Nephron (organoid): ENCODE measurements at regions not wholly inside any gene's neighbourhood (a gene's known extent, or its start where the extent isn't known, plus 50 kb on each side); places are given as distances from the start of the nearest gene placed in this dataset.

Experiments used
- H3K27ac Mint-ChIP-seq, 3 experiments: 2 replicates each; pipeline ENCODE4 v1.8.0; 2020; ENCODE audit warnings: mixed read lengths in 3 of 3, mild to moderate bottlenecking in 2 of 3, moderate library complexity in 1 of 3
- H3K27me3 Mint-ChIP-seq: 2 replicates; pipeline ENCODE4 v1.8.0; 2021; ENCODE audit warnings: low read depth, mild to moderate bottlenecking, moderate library complexity, mixed read lengths
- H3K36me3 Mint-ChIP-seq: 2 replicates; pipeline ENCODE4 v1.8.0; 2020; ENCODE audit warnings: low read depth, mixed read lengths
- H3K4me1 Mint-ChIP-seq: 2 replicates; pipeline ENCODE4 v1.8.0; 2020; ENCODE audit warnings: mixed read lengths
- H3K4me3 Mint-ChIP-seq, 3 experiments: 2 replicates each; pipeline ENCODE4 v1.8.0; 2020; ENCODE audit warnings: mild to moderate bottlenecking in 3 of 3, mixed read lengths in 3 of 3, moderate library complexity in 2 of 3
- H3K9me3 Mint-ChIP-seq: 2 replicates; pipeline ENCODE4 v1.8.0; 2020; ENCODE audit warnings: mixed read lengths
- TF ChIP-seq, protein P1 (sequence below), 3 experiments: fragments of 200-600 bp; sonication (generic); IDR thresholded peaks; one replicate each; pipeline ENCODE4 v1.5.0; 2021; ENCODE audit warnings: antibody characterized with exemption in 3 of 3; ENCODE audit not compliant: unreplicated experiment in 3 of 3

DNA sequence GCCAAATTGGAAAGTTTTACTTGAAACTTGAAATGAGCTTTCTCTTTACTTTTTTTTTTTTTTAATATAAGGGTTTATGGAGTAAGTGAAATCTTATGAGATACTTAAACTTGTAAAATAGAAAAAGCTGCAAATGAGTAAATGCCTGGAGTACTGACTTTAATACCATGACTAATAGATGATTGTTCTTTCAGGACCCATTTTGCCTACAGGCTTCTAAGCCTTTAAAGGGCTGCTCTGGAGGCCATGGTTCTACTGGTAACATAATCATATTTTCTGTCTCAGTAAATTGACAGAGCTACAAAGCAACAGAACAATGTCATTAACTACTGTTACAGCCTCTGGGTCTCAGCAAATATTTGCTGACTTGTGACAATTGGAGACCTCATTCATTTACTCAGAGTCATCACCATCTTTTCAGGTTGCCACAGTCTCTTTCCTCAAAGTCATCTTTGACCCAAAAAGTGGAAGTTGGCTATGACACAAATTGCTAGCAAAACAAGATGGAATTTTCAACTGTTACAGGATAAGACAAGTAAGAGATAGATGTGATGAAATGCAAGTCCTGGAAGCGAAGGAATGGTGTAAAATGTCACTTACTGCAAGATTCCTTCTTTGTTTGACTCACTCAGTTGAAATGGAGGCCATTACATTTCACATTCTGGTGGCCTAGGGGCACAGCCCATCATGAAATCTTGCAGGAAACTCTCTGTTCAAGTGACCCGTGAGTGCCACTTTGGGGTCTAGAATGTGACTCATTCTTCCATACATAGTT, 132.7 kb downstream of the BTC start:
- Mint-ChIP-seq H3K27me3 (no peaks in the 10 kb centered on the region), H3K27ac (no peak overlapping the region), H3K9me3 (no peaks in the 10 kb centered on the region), H3K36me3 (no peaks in the 10 kb centered on the region), H3K4me3 (no peak overlapping the region), H3K4me1 (peaks cover 4% of the 10 kb centered on the region)
- TF ChIP-seq, protein P1, sequence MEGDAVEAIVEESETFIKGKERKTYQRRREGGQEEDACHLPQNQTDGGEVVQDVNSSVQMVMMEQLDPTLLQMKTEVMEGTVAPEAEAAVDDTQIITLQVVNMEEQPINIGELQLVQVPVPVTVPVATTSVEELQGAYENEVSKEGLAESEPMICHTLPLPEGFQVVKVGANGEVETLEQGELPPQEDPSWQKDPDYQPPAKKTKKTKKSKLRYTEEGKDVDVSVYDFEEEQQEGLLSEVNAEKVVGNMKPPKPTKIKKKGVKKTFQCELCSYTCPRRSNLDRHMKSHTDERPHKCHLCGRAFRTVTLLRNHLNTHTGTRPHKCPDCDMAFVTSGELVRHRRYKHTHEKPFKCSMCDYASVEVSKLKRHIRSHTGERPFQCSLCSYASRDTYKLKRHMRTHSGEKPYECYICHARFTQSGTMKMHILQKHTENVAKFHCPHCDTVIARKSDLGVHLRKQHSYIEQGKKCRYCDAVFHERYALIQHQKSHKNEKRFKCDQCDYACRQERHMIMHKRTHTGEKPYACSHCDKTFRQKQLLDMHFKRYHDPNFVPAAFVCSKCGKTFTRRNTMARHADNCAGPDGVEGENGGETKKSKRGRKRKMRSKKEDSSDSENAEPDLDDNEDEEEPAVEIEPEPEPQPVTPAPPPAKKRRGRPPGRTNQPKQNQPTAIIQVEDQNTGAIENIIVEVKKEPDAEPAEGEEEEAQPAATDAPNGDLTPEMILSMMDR (IDR thresholded peaks at IDR 0.05; ENCODE audit: unreplicated experiment in 3 of 3): no peak

DNA sequence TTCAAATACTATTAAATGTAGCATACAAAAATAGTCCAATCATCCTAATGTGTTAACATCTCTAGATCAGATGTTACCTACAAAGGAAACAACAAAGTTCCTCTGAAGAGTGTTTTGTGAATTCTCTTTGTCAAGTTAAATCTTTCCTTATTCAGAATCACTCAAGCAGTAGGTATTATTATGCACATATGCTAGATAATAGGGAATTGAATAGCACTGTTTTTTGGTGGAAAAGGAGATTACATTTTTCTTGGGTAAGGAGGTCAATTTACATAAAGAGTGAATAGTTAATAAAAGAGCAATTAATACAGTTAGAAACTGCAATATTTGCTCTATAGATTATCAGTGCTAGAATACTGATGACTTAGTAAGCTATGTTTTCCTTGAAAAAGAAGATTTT, 130.7 kb downstream of the BTC start:
- TF ChIP-seq, protein P1 (IDR thresholded peaks at IDR 0.05; ENCODE audit: unreplicated experiment in 3 of 3): no peak

DNA sequence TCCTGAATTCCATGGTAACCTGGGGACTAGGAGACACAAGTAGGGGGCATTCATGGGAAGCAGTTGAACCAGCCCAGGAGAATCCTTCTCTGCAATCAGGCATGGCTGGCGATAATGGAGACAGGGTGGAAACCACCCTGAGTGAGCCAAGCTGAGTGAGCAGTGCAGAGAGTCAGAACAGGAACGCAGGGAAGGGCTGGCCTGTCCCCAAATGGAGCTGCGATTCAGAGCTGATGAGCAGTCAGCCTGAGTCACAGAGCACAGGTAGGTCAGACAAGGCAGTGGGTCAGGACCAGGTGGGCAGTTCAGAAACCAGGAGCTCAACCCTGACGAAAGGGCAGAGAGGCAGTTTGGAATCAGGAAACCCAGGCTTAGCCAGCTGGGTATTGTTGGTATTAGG, 129.0 kb downstream of the BTC start:
- TF ChIP-seq, protein P1 (IDR thresholded peaks at IDR 0.05; ENCODE audit: unreplicated experiment in 3 of 3): no peak
- Mint-ChIP-seq H3K27me3 (no peaks in the 10 kb centered on the region), H3K9me3 (no peaks in the 10 kb centered on the region), H3K4me3 (no peak overlapping the region), H3K4me1 (no peaks in the 10 kb centered on the region), H3K36me3 (no peaks in the 10 kb centered on the region), H3K27ac (no peak overlapping the region)

More for the DNA sequence above, 130.7 kb downstream of the BTC start:
- no peaks in the 10 kb centered on the region for H3K9me3 Mint-ChIP-seq
- H3K27me3 Mint-ChIP-seq: no peaks in the 10 kb centered on the region
- peaks cover 4% of the 10 kb centered on the region for H3K4me1 Mint-ChIP-seq
- no peaks in the 10 kb centered on the region for H3K36me3 Mint-ChIP-seq
- H3K4me3 Mint-ChIP-seq: no peak overlapping the region
- H3K27ac Mint-ChIP-seq: no peak overlapping the region

DNA sequence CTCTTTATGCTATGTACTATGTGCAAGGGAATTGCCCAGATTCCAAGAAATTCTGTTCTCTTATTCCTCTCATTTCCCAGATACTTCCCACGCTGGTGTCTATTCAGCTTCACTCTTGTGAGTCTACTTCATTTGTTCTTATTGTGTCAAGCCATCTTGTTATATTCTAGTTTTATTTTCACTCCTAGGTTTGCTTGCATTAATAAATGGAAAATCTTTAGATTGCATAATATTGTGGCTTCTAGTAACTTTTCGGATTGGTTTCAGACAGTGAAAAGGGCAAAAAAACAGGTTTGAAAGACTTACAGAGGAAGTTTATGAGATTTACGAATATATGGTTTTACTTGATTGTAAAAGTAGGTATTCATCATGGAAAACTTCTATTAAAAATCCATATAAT, 128.4 kb downstream of the BTC start:
- H3K9me3 Mint-ChIP-seq: no peaks in the 10 kb centered on the region
- no peak overlapping the region for H3K4me3 Mint-ChIP-seq
- H3K27me3 Mint-ChIP-seq: no peaks in the 10 kb centered on the region
- TF ChIP-seq, protein P1 (IDR thresholded peaks at IDR 0.05; ENCODE audit: unreplicated experiment in 3 of 3): no peak
- no peaks in the 10 kb centered on the region for H3K4me1 Mint-ChIP-seq
- H3K27ac Mint-ChIP-seq: no peak overlapping the region
- no peaks in the 10 kb centered on the region for H3K36me3 Mint-ChIP-seq

DNA sequence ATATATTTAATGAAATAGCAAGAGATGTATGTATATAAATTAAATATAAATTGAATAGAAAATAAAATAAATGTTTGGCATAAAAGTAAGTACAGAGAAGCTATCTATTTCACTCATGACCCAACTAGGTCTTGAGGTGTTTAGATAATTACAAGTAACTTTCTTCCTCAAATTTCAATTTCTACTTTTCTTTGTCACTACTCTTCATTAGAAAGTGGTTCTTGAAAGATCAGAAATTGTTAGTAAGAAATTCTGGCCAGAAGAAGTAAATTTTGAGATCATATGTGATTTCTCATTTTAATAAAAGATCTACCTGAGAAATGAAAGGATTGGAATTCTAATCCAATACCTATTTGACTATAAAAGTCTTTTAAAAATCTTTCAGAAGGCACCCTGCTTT, 126.9 kb downstream of the BTC start:
- no peaks in the 10 kb centered on the region for H3K9me3 Mint-ChIP-seq
- H3K36me3 Mint-ChIP-seq: no peaks in the 10 kb centered on the region
- H3K27ac Mint-ChIP-seq: no peak overlapping the region
- no peaks in the 10 kb centered on the region for H3K27me3 Mint-ChIP-seq
- H3K4me1 Mint-ChIP-seq: no peaks in the 10 kb centered on the region
- H3K4me3 Mint-ChIP-seq: no peak overlapping the region
- TF ChIP-seq, protein P1 (IDR thresholded peaks at IDR 0.05; ENCODE audit: unreplicated experiment in 3 of 3): no peak

DNA sequence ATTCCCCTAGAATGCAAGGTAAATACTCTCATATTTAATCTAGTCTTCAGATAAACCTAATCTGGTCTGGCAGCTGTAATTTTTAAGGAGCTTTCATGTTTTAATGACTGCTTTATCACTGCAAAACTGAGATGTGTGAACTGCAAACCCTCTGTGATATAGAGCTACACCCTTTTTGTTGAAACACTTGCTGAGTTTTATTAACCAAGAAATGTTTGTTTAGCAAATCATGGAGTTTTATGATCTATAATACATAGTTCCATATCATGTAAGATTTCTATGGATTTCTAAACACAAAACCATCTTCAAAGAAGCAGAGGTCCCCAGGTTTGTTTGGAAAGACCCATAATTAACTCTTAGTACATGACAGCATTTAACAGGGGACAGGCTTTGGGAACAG, 126.4 kb downstream of the BTC start:
- TF ChIP-seq, protein P1 (IDR thresholded peaks at IDR 0.05; ENCODE audit: unreplicated experiment in 3 of 3): no peak

More for the DNA sequence above, 126.4 kb downstream of the BTC start:
- H3K27ac Mint-ChIP-seq: no peak overlapping the region
- no peaks in the 10 kb centered on the region for H3K36me3 Mint-ChIP-seq
- no peaks in the 10 kb centered on the region for H3K9me3 Mint-ChIP-seq
- H3K4me3 Mint-ChIP-seq: no peak overlapping the region
- no peaks in the 10 kb centered on the region for H3K27me3 Mint-ChIP-seq
- H3K4me1 Mint-ChIP-seq: no peaks in the 10 kb centered on the region
